ENCODE measurements at regions not wholly inside any gene's neighbourhood (a gene's known extent, or its start where the extent isn't known, plus 50 kb on each side); places are given as distances from the start of the nearest gene placed in this dataset.

- TF ChIP-seq POLR2A (IDR thresholded peaks at IDR 0.05) = no peak
- TF ChIP-seq CTCF (IDR thresholded peaks at IDR 0.05) = no peak
Measured at GRCh38 chrX:27307546-27307945, 155.6 kb downstream of the PPP4R3C start.
